ENCODE measurements at regions not wholly inside any gene's neighbourhood (a gene's known extent, or its start where the extent isn't known, plus 50 kb on each side); places are given as distances from the start of the nearest gene placed in this dataset.

GRCh38 chr5:123951582-123951977 lies 439.6 kb downstream of the CSNK1G3 start:
- Mint-ChIP-seq H3K4me1 (no peaks in the 10 kb centered on the region), H3K4me3 (no peak overlapping the region), H3K27ac (no peak overlapping the region), H3K27me3 (ENCODE audit: low read depth in 3 of 3) (no peaks in the 10 kb centered on the region), H3K9me3 (peaks cover 5 to 22% (median 16%) of the 10 kb centered on the region in 7 donors), H3K36me3 (no peaks in the 10 kb centered on the region)
- Histone ChIP-seq H2AFZ (ENCODE audit: insufficient read depth, low read depth, low read length, poor library complexity, severe bottlenecking) (no peak overlapping the region), H3K4me1 (ENCODE audit: control insufficient read depth in 1 of 2, insufficient read depth in 2 of 2, low read length in 2 of 2) (no peaks in the 10 kb centered on the region), H3K79me2 (ENCODE audit: insufficient read depth, low read length) (no peaks in the 10 kb centered on the region), H3K36me3 (replicated peaks in 1 of 2; ENCODE audit: control insufficient read depth in 1 of 2, insufficient read depth in 2 of 2, low read length in 2 of 2) (no peaks in the 10 kb centered on the region), H3K4me3 (replicated peaks in 1 of 3; ENCODE audit: low read depth in 2 of 3, low read length in 3 of 3) (no peak overlapping the region), H3K27me3 (ENCODE audit: control insufficient read depth in 2 of 2, insufficient read depth in 2 of 2, low read length in 2 of 2) (no peaks in the 10 kb centered on the region), H3K9me3 (replicated peaks in 1 of 2; ENCODE audit: control insufficient read depth in 1 of 2, insufficient read depth in 1 of 2, low read length in 2 of 2) (peaks cover 5 to 20% of the 10 kb centered on the region in 2 donors), H4K20me1 (ENCODE audit: insufficient read depth, low read length) (no peaks in the 10 kb centered on the region), H3K27ac (ENCODE audit: low read depth in 1 of 2, low read length in 2 of 2) (no peak overlapping the region), H3K9ac (ENCODE audit: insufficient read depth, low read length, poor library complexity, severe bottlenecking) (no peak overlapping the region), H3K4me2 (replicated peaks; ENCODE audit: extremely low read depth, low read length, poor library complexity, severe bottlenecking) (no peak overlapping the region)
- DNase-seq, result no peak
- WGBS (ENCODE audit: insufficient coverage), result 69% methylated on average over 3 of the region's 3 CpGs
- TF ChIP-seq, protein P1, sequence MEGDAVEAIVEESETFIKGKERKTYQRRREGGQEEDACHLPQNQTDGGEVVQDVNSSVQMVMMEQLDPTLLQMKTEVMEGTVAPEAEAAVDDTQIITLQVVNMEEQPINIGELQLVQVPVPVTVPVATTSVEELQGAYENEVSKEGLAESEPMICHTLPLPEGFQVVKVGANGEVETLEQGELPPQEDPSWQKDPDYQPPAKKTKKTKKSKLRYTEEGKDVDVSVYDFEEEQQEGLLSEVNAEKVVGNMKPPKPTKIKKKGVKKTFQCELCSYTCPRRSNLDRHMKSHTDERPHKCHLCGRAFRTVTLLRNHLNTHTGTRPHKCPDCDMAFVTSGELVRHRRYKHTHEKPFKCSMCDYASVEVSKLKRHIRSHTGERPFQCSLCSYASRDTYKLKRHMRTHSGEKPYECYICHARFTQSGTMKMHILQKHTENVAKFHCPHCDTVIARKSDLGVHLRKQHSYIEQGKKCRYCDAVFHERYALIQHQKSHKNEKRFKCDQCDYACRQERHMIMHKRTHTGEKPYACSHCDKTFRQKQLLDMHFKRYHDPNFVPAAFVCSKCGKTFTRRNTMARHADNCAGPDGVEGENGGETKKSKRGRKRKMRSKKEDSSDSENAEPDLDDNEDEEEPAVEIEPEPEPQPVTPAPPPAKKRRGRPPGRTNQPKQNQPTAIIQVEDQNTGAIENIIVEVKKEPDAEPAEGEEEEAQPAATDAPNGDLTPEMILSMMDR (IDR thresholded peaks at IDR 0.05), result no peak
- intact Hi-C loops (cut with micrococcal nuclease), result no loop called here

DNA sequence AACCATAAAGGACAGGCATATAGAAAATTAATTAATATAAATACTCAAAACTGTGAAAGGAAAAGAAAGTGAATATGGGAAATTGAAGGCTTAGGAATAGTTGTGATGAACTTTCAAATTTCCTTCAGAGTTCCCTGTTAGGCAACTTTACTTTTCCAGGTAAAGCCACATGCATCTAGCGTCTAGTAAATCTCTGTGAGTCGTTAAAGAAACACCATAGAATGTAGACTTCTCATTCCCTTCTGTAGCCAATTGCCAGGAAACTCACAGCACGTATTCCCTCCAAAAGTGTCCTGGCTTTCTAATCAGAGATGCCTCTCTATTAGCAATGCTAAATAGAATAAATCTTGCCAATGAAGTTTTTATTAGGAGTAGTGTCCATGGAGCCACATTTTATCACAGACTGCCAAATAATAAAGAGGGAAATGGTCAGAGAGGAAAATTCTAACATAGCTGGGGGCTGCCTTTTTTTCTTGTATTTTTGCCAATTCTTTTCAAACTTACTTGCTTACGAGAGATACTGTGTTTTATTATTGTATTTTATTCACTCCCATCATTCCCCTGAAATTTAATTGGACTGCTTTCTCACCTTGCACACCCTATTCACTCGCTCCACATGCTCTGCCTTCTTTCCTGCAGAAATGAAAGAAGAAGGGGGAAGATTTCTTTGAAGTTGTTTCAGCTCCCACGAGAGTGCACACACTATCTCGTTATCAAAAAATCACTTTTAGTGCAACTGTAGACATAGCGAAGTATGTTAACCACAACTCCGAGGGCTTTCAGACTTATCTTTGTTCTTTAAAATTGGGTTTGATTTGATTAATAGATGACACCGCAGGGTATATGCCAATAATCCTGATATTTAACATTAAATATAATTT lies 439.0 kb downstream of the CSNK1G3 start:
- no peaks in the 10 kb centered on the region for H3K4me1 Mint-ChIP-seq
- H3K4me2 ChIP-seq (replicated peaks; ENCODE audit: extremely low read depth, low read length, poor library complexity, severe bottlenecking), result no peak overlapping the region
- H3K27me3 Mint-ChIP-seq (ENCODE audit: low read depth in 3 of 3), result no peaks in the 10 kb centered on the region
- H3K9me3 ChIP-seq (replicated peaks in 1 of 2; ENCODE audit: control insufficient read depth in 1 of 2, insufficient read depth in 1 of 2, low read length in 2 of 2), result peaks cover 5 to 20% of the 10 kb centered on the region in 2 donors
- H3K4me3 Mint-ChIP-seq, result no peak overlapping the region
- intact Hi-C loops (cut with micrococcal nuclease), result no loop called here
- no peak overlapping the region for H3K27ac ChIP-seq (ENCODE audit: low read depth in 1 of 2, low read length in 2 of 2)
- H3K36me3 Mint-ChIP-seq, result no peaks in the 10 kb centered on the region
- no peaks in the 10 kb centered on the region for H3K36me3 ChIP-seq (replicated peaks in 1 of 2; ENCODE audit: control insufficient read depth in 1 of 2, insufficient read depth in 2 of 2, low read length in 2 of 2)
- no CpG with 5 or more reads among the region's 10 CpGs for WGBS (ENCODE audit: insufficient coverage)
- no peak for DNase-seq
- no peak overlapping the region for H3K27ac Mint-ChIP-seq
- no peaks in the 10 kb centered on the region for H3K27me3 ChIP-seq (ENCODE audit: control insufficient read depth in 2 of 2, insufficient read depth in 2 of 2, low read length in 2 of 2)
- H3K9me3 Mint-ChIP-seq, result peaks cover 4 to 21% (median 16%) of the 10 kb centered on the region in 7 donors
- no peak overlapping the region for H3K9ac ChIP-seq (ENCODE audit: insufficient read depth, low read length, poor library complexity, severe bottlenecking)
- no peak overlapping the region for H2AFZ ChIP-seq (ENCODE audit: insufficient read depth, low read depth, low read length, poor library complexity, severe bottlenecking)
- H3K4me1 ChIP-seq (ENCODE audit: control insufficient read depth in 1 of 2, insufficient read depth in 2 of 2, low read length in 2 of 2), result no peaks in the 10 kb centered on the region
- TF ChIP-seq, protein P1 (IDR thresholded peaks at IDR 0.05), result no peak
- H3K79me2 ChIP-seq (ENCODE audit: insufficient read depth, low read length), result no peaks in the 10 kb centered on the region
- no peak overlapping the region for H3K4me3 ChIP-seq (replicated peaks in 1 of 3; ENCODE audit: low read depth in 2 of 3, low read length in 3 of 3)
- no peaks in the 10 kb centered on the region for H4K20me1 ChIP-seq (ENCODE audit: insufficient read depth, low read length)

All from CD14-positive monocyte (primary cell).